Fibroblast of mammary gland (primary cell): ENCODE measurements at regions not wholly inside any gene's neighbourhood (a gene's known extent, or its start where the extent isn't known, plus 50 kb on each side); places are given as distances from the start of the nearest gene placed in this dataset.

ENCODE experiments used
- DNase-seq: peaks from one replicate; pipeline ENCODE4 v3.0.0-alpha.2; 2010; ENCODE audit warnings: low read depth
- H3K4me3 ChIP-seq: 2 replicates; pipeline ENCODE4 v1.5.1; 2011; ENCODE audit warnings: low read depth, mild to moderate bottlenecking, low read length, moderate library complexity; ENCODE audit not compliant: control insufficient read depth
- CTCF ChIP-seq: conservative IDR thresholded peaks from 2 replicates; pipeline ENCODE4 v1.5.1; 2011; ENCODE audit warnings: low read depth, low read length, inconsistent platforms; ENCODE audit not compliant: control insufficient read depth, insufficient read depth

- no peak overlapping the region for H3K4me3 ChIP-seq
- no peak for TF ChIP-seq CTCF
- no peak for DNase-seq
These were observed 193.7 kb downstream of the INO80D start for GRCh38 chr2:205892251-205892655.

DNA sequence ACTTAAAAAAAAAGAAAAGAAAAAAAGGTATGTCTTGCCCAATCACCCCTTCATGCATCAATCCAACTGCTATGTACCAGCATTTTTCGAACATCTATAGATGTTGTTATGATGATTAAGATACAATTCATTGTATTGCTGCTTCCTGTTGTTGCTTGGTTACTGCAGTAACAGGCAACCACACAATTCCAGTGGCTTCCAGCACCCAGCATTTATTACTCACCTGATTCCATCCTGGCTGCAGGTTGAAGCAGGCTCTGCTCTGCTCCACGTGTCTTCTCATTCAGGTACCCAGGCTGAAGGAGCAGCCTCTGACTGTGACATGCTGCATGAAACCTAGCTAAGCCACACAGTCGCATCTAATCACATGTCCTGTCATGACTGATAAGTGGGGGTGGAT, 196.9 kb downstream of the INO80D start:
- DNase-seq = no peak
- no peak overlapping the region for H3K4me3 ChIP-seq
- no peak for TF ChIP-seq CTCF

GRCh38 chr2:205887637-205888036, 198.3 kb downstream of the INO80D start:
- TF ChIP-seq CTCF = no peak
- no peak overlapping the region for H3K4me3 ChIP-seq
- no peak for DNase-seq

- DNase-seq = peak; percentile 78
- peak; percentile 88 for TF ChIP-seq CTCF
- no peak overlapping the region for H3K4me3 ChIP-seq
These were observed 200.4 kb downstream of the INO80D start for GRCh38 chr2:205885492-205886099.

- H3K4me3 ChIP-seq = no peak overlapping the region
- TF ChIP-seq CTCF = no peak
- no peak for DNase-seq
These were observed 201.7 kb downstream of the NRP2 start for GRCh38 chr2:205883965-205884364.

- TF ChIP-seq CTCF = no peak
- no peak overlapping the region for H3K4me3 ChIP-seq
- DNase-seq = no peak
These were observed 200.6 kb downstream of the NRP2 start for GRCh38 chr2:205882806-205883425.

DNA sequence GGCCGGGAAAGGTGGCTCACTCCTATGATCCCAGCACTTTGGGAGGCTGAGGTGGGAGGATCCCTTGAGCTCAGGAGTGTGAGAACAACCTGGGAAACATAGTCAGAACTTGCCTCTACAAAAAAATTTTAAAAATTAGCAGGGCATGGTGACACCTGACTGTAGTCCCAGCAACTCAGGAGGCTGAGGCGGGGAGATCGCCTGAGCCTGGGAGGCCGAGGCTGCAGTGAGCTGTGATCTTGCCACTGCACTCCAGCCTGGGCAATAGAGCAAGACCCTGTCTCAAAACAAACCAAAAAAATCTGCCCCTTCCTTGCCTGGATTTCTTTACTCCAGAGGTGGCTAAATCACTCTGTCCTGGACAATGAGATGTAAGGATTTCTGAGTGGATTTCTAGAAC, 197.7 kb downstream of the NRP2 start:
- no peak for DNase-seq
- H3K4me3 ChIP-seq = no peak overlapping the region
- no peak for TF ChIP-seq CTCF
